Hepatocyte (in vitro differentiated cells): ENCODE measurements at regions not wholly inside any gene's neighbourhood (a gene's known extent, or its start where the extent isn't known, plus 50 kb on each side); places are given as distances from the start of the nearest gene placed in this dataset.

Experiments used
- CTCF ChIP-seq: fragments of 200-600 bp; sonication (generic); IDR thresholded peaks from 2 replicates; pipeline ENCODE4 v1.5.1; 2016; ENCODE audit warnings: antibody characterized with exemption, mild to moderate bottlenecking; ENCODE audit not compliant: poor library complexity
- EZH2 ChIP-seq: fragments of 200-600 bp; sonication (generic); IDR thresholded peaks from 2 replicates; pipeline ENCODE4 v1.6.1; 2016; ENCODE audit warnings: antibody characterized with exemption, mild to moderate bottlenecking, borderline replicate concordance
- EZH2phosphoT487 ChIP-seq: fragments of 200-600 bp; sonication (generic); IDR thresholded peaks from one replicate; pipeline ENCODE4 v1.6.1; 2018; ENCODE audit warnings: antibody characterized with exemption, mild to moderate bottlenecking, low read depth, moderate library complexity; ENCODE audit not compliant: unreplicated experiment, severe bottlenecking

DNA sequence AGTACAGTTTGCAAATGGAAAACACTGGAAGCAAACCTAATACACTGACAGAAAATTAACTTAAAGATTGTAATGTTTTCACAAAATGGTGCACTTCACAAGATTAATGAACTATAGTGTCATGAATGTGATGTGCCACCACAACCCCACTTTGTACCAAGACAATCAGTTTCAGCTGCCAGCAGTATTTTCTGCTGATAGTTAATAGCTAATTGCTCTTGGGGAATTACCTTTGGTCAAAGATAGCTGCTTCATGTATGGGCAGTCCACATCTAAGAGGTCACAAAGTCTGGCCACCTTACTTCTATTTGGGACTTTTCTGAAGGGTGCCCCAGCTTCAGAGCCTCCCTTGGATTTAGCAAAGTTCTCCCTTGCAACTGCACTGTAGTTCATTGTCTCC lies 254.0 kb downstream of the CALCRL start:
- TF ChIP-seq CTCF = no peak
- TF ChIP-seq EZH2 = no peak
- TF ChIP-seq EZH2phosphoT487 = no peak
